Activated T-cell treated with anti-CD3 and anti-CD28 coated beads, Interleukin-2, amount 50 U/mL, for 4 hours (primary cell): ENCODE measurements at regions not wholly inside any gene's neighbourhood (a gene's known extent, or its start where the extent isn't known, plus 50 kb on each side); places are given as distances from the start of the nearest gene placed in this dataset.

ENCODE experiments used
- ATAC-seq, 2 donors: fragments of 200-7000 bp; cut with Tn5 transposase; one replicate each; pipeline ENCODE4 v1.10.0; 2021
- DNase-seq: peaks from one replicate; pipeline ENCODE4 v3.0.0-alpha.2; 2020
- H3K27me3 Mint-ChIP-seq: one replicate; pipeline ENCODE4 v1.8.0; 2021; ENCODE audit warnings: low read depth, mixed read lengths
- H3K36me3 Mint-ChIP-seq: one replicate; pipeline ENCODE4 v1.8.0; 2022; ENCODE audit warnings: mixed read lengths; ENCODE audit not compliant: insufficient read depth
- H3K4me1 Mint-ChIP-seq: one replicate; pipeline ENCODE4 v1.8.0; 2021; ENCODE audit warnings: low read depth, mixed read lengths
- H3K4me3 Mint-ChIP-seq: one replicate; pipeline ENCODE4 v1.8.0; 2021; ENCODE audit warnings: mild to moderate bottlenecking, moderate library complexity, mixed read lengths
- H3K9me3 Mint-ChIP-seq: one replicate; pipeline ENCODE4 v1.8.0; 2021; ENCODE audit warnings: mixed read lengths

DNA sequence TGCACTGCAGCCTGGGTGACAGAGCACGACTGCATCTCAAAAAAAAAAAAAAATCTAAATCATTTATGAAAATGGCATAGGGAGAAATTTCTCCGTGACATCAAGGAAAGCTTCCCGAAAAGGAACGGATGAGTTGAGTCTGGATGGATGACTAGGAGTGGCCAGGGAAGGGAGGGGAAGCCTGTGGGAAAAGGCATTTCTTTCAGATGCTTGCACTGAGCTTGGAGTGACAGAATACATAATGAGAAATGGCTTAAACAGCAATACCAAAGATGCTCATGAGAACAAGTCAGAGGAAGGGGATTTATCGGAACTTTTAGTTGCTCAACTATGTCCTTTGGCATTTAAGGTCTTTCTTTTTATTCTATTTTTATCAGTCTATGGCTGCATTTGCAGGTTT lies 1369.2 kb upstream of the TMEM132C start:
- ATAC-seq (no peak), DNase-seq (no peak)
- Mint-ChIP-seq H3K36me3 (no peaks in the 10 kb centered on the region), H3K9me3 (no peaks in the 10 kb centered on the region), H3K4me1 (no peaks in the 10 kb centered on the region), H3K4me3 (no peak overlapping the region), H3K27me3 (peaks cover 4% of the 10 kb centered on the region)

DNA sequence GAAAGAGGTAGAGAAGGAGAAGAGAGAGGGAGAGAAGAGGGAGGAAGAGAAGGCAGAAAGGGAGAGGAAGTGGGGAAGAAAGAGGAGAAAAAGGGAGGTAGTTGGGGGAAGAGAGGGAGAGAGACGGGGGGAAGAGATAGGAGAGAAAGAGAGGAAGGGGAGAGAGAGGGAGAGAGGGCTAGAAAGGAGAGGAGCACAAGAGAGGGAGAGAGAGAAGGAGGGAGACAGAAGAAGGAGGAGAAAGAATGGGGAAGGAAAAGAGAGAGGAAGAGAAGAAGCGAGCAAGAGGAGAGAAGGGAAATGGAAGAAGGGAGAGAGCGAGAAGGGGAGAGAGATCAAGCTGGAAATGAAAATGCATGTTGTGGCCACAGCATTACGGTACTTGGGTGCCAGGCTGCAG lies 1368.4 kb upstream of the TMEM132C start:
- ATAC-seq (no peak), DNase-seq (no peak)
- Mint-ChIP-seq H3K36me3 (no peaks in the 10 kb centered on the region), H3K4me3 (no peak overlapping the region), H3K9me3 (no peaks in the 10 kb centered on the region), H3K4me1 (no peaks in the 10 kb centered on the region), H3K27me3 (peaks cover 4% of the 10 kb centered on the region)

GRCh38 chr12:126899926-126900792 lies 1366.8 kb upstream of the TMEM132C start:
- Mint-ChIP-seq H3K4me3 (no peak overlapping the region), H3K27me3 (peaks cover 4% of the 10 kb centered on the region), H3K4me1 (no peaks in the 10 kb centered on the region), H3K9me3 (no peaks in the 10 kb centered on the region), H3K36me3 (no peaks in the 10 kb centered on the region)
- ATAC-seq (no peak), DNase-seq (no peak)

DNA sequence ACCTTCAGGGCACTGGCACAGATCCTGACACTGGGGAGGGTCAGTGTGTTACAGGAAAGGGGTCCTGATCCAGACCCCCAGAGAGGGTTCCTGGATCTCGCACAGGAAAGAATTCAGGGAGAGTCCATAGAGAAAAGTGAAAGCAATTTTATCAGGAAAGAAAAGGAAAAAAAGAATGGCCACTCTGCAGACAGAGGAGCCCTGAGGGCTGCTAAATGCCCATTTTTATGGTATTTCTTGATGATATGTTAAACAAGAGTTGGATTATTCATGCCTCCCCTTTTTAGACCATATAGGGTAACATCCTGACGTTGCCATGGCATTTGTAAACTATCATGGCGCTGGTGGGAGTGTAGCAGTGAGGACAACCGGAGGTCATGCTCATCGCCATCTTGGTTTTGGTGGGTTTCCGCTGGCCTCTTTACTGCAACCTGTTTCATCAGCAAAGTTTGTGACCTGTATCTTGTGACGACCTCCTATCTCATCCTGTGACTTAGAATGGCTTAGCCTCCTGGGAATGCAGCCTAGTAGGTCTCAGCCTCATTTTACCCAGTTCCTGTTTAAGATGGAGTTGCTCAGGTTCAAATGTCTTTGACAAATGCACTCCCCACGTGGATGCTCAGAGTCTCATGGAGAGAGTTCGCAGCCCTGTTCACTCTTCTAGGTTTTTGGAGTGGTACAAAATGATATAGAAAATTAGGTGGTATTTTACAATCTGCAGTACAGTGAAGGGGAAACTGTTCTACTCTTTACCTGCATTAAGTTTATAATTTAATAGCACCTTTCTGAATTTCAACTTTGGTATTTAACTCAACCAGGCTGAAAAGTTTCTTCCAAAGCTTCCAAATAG lies 1363.7 kb upstream of the TMEM132C start:
- Mint-ChIP-seq H3K27me3 (peaks cover 4% of the 10 kb centered on the region), H3K4me1 (no peaks in the 10 kb centered on the region), H3K9me3 (no peaks in the 10 kb centered on the region), H3K4me3 (no peak overlapping the region), H3K36me3 (no peaks in the 10 kb centered on the region)
- no peak for DNase-seq
- ATAC-seq, result no peak

GRCh38 chr12:126905752-126906151 lies 1361.2 kb upstream of the TMEM132C start:
- Mint-ChIP-seq H3K4me1 (no peaks in the 10 kb centered on the region), H3K9me3 (no peaks in the 10 kb centered on the region), H3K27me3 (peaks cover 4% of the 10 kb centered on the region), H3K4me3 (no peak overlapping the region), H3K36me3 (no peaks in the 10 kb centered on the region)
- DNase-seq (no peak), ATAC-seq (no peak)

DNA sequence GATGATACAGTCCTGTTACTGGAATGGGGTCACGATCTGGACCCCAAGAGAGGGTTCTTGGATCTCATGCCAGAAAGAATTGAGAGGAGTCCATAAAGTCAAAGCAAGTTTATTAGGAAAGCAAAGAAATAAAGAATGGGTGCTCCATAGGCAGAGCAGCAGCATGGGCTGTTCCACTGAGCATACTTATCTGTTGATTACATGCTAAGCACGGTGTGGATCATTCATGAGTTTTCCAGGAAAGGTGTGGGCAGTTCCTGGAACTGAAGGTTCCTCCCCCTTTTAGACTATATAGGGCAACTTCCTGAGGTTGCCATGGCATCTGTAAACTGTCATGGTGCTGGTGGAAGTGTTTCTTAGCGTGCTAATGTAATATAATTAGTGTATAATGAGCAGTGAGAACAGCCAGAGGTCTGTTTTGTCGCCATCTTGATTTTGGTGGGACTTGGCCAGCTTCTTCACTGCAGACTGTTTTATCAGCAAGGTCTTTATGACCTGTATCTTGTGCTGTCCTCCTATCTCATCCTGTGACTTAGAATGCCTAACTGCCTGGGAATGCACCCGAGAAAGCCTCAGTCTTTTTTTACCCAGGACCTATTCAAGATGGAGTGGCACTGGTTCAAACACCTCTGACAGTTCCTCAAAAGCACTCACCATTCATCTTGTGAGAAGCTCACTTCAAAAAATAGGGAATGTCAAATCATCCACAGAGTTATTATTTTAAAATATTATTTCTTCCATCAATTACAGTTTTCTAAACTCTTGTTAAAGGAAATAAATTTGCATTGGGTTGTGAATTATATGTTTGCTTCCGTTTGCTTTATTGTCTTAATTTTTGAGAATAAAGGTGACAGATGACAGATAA lies 1358.8 kb upstream of the TMEM132C start:
- no peak for ATAC-seq
- no peaks in the 10 kb centered on the region for H3K9me3 Mint-ChIP-seq
- no peaks in the 10 kb centered on the region for H3K36me3 Mint-ChIP-seq
- no peaks in the 10 kb centered on the region for H3K4me1 Mint-ChIP-seq
- peaks cover 4% of the 10 kb centered on the region for H3K27me3 Mint-ChIP-seq
- DNase-seq, result no peak
- H3K4me3 Mint-ChIP-seq, result no peak overlapping the region

DNA sequence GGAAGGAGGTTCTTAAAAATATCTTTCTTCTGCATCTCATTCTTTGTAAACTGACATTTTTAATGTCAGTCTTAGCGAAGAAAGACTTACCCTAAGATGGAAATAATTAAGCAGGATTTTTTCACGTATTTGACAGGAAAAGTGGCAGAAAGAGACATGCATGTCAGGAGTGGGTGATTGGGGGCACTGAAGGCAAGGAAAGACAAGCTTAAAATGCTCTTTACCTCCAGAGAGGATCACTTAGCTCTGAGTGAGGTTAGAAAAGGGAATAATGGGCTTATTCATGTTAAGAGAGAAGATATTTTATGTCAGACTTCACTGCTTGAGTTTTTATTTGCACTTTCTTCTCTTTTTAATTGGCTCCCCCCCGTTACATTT lies 1358.2 kb upstream of the TMEM132C start:
- Mint-ChIP-seq H3K9me3 (no peaks in the 10 kb centered on the region), H3K4me1 (no peaks in the 10 kb centered on the region), H3K4me3 (no peak overlapping the region), H3K36me3 (no peaks in the 10 kb centered on the region), H3K27me3 (peaks cover 4% of the 10 kb centered on the region)
- no peak for ATAC-seq
- no peak for DNase-seq

- ATAC-seq, result no peak
- Mint-ChIP-seq H3K9me3 (no peaks in the 10 kb centered on the region), H3K27me3 (peaks cover 4% of the 10 kb centered on the region), H3K4me1 (no peaks in the 10 kb centered on the region), H3K36me3 (no peaks in the 10 kb centered on the region), H3K4me3 (no peak overlapping the region)
- DNase-seq, result no peak
These were observed 1356.4 kb upstream of the TMEM132C start for GRCh38 chr12:126910570-126910969.

DNA sequence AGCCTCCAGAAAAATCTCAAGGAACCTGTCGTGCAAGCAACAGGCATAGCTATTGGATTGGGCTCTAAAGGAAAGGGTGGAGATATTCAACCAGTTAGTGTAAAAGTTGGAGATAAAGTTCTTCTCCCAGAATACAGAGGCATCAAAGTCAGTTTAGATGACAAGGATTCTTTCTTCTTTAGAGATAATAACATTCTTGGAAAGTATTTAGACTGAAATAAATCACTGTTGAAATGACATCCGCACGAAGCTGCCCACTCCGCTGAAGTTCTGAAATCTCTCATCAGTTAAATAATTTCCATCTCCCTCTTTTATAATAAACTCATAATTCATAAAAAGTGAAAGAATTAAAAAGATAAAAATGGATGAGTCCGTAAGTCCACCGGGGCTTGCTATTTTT lies 1354.9 kb upstream of the TMEM132C start:
- no peak overlapping the region for H3K4me3 Mint-ChIP-seq
- H3K4me1 Mint-ChIP-seq, result no peaks in the 10 kb centered on the region
- no peaks in the 10 kb centered on the region for H3K9me3 Mint-ChIP-seq
- DNase-seq, result no peak
- H3K27me3 Mint-ChIP-seq, result no peaks in the 10 kb centered on the region
- no peaks in the 10 kb centered on the region for H3K36me3 Mint-ChIP-seq
- no peak for ATAC-seq

GRCh38 chr12:126914170-126914793 lies 1352.7 kb upstream of the TMEM132C start:
- Mint-ChIP-seq H3K4me1 (no peaks in the 10 kb centered on the region), H3K36me3 (no peaks in the 10 kb centered on the region), H3K9me3 (peaks cover 7% of the 10 kb centered on the region), H3K4me3 (no peak overlapping the region), H3K27me3 (no peaks in the 10 kb centered on the region)
- DNase-seq, result no peak
- no peak for ATAC-seq

GRCh38 chr12:126915309-126915708 lies 1351.7 kb upstream of the TMEM132C start:
- no peak overlapping the region for H3K4me3 Mint-ChIP-seq
- no peaks in the 10 kb centered on the region for H3K36me3 Mint-ChIP-seq
- peaks cover 7% of the 10 kb centered on the region for H3K9me3 Mint-ChIP-seq
- no peaks in the 10 kb centered on the region for H3K27me3 Mint-ChIP-seq
- no peak for ATAC-seq
- H3K4me1 Mint-ChIP-seq, result no peaks in the 10 kb centered on the region
- no peak for DNase-seq

DNA sequence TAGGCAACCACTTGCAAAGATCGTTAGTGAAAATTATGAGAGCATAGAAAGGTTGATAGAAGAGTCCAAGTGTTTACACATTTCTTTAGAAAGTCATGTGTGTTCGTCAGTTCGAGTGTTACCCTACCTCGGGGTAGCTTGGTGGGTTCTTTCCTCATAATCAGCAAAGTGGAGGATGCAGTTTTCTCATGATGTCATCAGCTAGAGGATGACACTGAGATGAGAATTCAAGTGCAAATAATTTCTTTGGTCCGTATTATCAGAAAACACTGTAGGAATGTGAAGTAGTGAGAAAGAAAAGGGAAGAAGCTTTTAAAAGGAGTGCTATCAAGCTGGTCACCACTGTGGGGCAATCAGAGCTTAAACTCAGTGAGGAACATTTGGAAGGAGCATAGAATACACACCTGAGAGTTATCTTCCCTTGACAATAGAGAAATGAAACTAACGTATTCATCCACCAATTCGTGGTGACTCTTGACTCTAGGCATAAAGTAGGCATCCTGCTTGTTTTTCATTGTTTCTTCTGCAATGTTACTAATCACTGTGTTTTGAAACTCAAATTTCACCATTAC lies 1340.9 kb upstream of the TMEM132C start:
- no peak for DNase-seq
- H3K4me3 Mint-ChIP-seq, result no peak overlapping the region
- no peaks in the 10 kb centered on the region for H3K4me1 Mint-ChIP-seq

DNA sequence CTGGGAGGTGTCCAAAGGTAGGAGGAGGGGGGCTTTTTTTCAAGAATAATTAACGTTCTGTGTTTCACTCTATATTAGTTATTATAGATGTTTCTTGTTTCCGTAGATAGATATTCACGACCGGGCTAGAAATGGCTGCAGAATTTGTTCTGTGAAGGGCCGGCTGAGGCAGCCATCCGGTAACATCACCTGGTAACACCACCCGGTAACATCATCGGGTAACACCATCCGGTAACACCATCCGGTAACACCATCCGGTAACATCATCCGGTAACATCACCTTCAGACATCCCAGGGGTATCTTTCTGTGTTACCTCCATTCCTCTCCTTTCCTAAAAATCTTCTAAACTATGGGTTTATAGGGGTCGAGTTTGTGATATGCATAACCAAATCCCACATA lies 1336.7 kb upstream of the TMEM132C start:
- H3K4me3 Mint-ChIP-seq, result no peak overlapping the region
- ATAC-seq (no peak), DNase-seq (no peak)
- no peaks in the 10 kb centered on the region for H3K36me3 Mint-ChIP-seq
- H3K9me3 Mint-ChIP-seq, result no peaks in the 10 kb centered on the region
- peaks cover under 1% of the 10 kb centered on the region for H3K27me3 Mint-ChIP-seq
- no peaks in the 10 kb centered on the region for H3K4me1 Mint-ChIP-seq

More for the DNA sequence above, 1340.9 kb upstream of the TMEM132C start:
- H3K36me3 Mint-ChIP-seq, result no peaks in the 10 kb centered on the region
- H3K27me3 Mint-ChIP-seq, result no peaks in the 10 kb centered on the region
- H3K9me3 Mint-ChIP-seq, result no peaks in the 10 kb centered on the region
- ATAC-seq, result no peak
